ENCODE measurements at regions not wholly inside any gene's neighbourhood (a gene's known extent, or its start where the extent isn't known, plus 50 kb on each side); places are given as distances from the start of the nearest gene placed in this dataset.
"Not testable (repeated sequence)": the region's sequence is repeated elsewhere in the genome, so short reads cannot be mapped to it uniquely, and the experiment has no call there.

GRCh38 chr2:18304849-18305248 lies 255.6 kb downstream of the RDH14 start:
- DNase-seq: no peak

DNA sequence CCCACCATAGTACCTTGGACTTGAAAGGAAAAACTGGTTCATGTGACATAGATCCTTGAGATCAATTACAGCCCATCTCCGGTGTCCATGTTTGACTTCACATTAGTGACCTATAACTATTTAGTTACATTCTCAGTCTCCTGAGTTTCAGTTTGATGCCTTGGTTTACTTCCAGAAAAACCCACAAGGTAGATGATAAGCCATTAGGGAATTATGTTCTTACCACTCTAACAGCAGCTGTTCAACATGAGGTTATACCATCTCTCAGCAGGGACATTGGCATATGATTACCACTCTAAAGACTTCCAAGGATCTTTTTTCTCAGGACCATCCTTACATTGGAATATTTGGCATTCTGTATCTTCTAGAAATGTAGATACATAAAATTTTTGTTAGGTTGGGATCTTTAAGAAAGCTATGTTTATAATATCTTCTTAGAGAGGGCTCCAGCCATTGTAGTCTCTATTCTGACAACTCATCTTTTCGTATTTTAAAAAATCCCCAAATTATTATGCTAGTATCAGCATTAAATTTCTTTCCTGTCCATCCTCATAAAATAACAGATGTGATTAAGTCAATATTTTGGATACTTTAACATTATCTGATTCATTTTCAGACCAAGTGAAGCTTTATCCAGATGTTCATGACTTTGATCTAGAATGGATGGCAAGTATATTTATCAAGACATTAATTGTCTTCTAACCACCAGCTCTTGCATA lies 258.9 kb downstream of the RDH14 start:
- DNase-seq: no peak

GRCh38 chr2:18299423-18300212 lies 260.8 kb downstream of the RDH14 start:
- DNase-seq: no peak

DNA sequence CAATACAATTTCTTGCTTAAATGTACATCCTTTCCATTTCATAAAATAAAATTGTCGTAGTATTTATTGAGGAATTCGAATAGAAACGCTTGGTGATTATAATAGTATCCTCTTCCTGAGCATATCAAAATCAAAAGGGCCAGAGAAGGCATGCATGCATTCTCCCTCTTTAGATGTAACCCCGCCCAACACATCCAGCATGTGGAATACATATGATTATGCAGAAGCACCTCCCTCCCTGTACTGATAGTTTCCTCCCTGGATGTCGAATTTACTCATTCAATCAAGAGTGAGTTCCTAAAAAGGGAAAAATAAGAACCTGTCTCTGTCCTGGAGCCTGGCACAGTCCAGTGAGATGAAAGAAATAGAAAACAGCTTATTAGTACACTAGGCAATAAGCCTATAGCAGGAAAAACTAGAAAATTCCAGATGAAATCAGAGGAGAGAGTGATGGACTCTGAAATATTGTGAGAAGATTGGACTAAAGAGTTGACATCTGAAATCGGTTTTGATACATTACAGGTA lies 262.9 kb downstream of the RDH14 start:
- no peak for DNase-seq

DNA sequence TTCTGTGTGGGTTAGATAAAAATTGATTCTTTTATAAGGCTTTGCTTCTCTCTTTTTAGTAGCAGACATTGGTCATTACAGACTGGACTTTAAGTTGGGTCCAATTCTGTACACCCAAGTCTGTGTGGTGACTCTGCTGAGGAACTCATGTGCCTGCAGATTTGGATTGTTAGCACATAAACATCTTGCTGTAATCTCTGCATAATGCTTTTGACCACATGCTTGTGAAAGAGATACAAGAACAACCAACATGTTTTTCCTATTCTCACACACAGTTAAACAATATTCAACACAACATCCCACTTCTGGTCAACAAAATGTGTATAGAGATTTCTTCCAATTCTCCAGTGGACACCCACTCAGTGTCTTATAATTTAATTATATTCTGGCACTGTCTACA lies 270.1 kb downstream of the RDH14 start:
- no peak for DNase-seq

GRCh38 chr2:18286897-18287296 lies 273.6 kb downstream of the RDH14 start:
- DNase-seq: no peak

- no peak for DNase-seq
These were observed 276.1 kb downstream of the RDH14 start for GRCh38 chr2:18284331-18284730.

- no peak for DNase-seq
These were observed 278.4 kb downstream of the RDH14 start for GRCh38 chr2:18282026-18282425.

DNA sequence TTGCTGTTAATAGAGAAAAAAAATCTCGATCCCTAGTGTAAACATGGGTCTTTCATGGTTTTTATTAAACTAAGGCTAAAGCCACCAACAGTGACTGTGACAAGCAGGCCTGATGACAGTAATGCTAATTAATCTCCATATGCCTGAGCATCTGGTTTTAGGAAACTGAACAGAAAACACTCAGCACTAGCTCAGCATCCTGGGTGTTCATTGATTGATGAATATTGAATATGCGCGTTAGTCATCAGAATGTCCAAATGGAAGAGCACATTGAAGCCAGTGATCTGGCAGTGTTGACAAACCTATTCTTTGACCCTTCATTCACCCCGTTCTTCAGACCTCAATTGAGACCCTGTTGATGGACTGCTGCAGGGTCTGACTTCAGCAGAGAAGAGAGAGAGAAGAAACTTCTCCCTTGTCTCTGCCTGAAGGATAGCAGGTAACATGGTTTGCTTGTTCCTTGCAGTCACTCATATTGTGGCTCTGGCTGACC lies 283.8 kb downstream of the RDH14 start:
- no peak for DNase-seq

DNA sequence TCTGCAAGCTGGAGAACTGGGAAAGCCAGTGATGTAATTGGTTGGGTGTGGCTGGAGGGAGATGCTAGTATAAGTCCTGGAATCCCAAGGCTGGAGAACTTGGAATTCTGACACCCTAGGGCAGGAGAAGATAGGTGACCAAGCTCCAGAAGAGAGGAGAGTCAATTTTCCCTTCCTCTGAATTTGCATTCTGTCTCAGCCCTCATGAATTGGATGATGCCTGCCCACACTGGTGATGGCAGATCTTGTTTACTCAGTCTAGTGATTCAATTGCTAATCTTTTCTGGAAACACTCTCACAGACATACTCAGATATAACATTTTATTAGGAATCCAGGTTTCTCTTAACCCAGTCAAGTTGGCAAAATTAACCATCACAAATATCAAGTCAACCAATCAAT lies 287.2 kb downstream of the RDH14 start:
- no peak for DNase-seq

DNA sequence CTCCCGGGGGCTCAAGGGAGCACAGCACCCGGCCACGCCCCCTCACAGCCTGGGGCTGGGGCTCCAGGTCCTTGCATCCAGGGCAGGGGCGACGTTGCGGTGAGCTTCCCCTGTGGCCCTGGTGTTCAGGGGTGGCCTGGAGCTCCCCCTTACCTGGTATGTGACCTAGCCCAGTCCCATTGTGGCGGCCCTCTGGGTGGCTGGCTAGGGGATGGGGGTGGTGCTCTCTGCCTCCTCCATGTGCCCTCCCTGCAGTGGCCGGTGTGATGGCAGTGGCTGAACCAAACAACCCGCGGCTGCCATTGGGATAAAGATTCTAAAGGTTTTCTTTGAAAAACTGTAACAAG lies 288.3 kb downstream of the RDH14 start:
- no peak for DNase-seq

DNA sequence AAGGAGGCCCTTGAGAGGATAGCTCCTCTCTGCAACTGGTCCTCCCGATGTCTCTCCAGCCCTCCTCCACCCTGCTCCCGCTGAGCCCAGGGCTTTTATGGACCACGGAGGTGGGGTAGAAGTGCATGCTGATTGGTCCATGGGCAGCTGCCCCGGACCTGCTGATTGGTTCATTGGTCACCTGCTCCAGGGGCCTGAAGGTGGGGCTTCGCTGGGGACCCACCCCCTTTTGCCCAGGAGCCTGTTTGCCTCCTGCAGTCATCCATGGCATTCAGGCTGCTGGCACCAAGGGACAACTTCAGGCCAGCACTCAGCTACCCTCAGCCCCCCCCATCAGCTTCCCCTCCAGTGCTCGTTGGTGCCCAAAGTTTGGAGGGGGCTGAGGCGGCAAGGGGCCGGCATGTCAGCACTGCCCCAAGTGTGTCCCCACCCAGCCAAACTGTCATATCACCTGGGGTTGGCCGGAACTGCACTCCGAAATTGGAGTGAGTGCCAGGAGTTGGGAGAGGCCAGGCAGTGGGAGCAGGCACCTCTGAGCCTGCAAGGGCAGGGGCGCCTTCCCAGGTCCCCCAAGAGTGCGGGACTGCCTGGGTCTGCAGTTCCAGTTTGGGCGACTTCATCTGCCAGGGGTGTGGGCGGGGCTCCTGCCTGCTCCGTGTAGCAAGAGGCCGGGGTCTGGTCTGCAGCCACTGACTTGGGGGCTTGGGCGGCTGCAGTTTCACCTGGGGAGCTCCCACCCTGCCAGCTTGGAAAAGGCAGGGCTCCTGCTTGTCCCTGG lies 288.9 kb downstream of the RDH14 start:
- no peak for DNase-seq

GRCh38 chr2:18268400-18268799 lies 292.1 kb downstream of the RDH14 start:
- no peak for DNase-seq

- DNase-seq: no peak
These were observed 293.0 kb downstream of the RDH14 start for GRCh38 chr2:18267501-18267900.

GRCh38 chr2:18266699-18267098 lies 293.8 kb downstream of the RDH14 start:
- DNase-seq: not testable (repeated sequence)

GRCh38 chr2:18265614-18266586 lies 294.6 kb downstream of the RDH14 start:
- no peak for DNase-seq

- DNase-seq: no peak
These were observed 297.9 kb downstream of the RDH14 start for GRCh38 chr2:18262601-18263000.

- no peak for DNase-seq
These were observed 306.7 kb downstream of the RDH14 start for GRCh38 chr2:18253686-18254197.

DNA sequence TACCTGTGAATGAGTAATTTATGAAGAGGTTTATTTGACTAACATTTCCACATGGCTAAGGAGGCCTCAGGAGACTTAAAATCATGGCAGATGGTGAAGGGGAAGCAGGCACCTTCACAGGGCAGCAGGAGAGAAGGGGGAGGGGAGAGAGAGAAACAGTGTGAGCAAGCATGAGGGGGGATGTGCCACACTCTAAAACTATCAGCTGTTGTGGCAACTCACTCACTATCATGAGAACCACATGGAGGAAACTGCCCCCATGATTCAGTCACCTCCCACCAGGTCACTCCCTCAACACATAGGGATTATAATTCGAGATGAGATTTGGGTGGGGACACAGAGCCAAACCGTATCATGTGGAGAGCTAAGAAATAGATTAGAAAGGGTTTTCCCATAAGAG lies 309.0 kb downstream of the RDH14 start:
- DNase-seq: no peak

- DNase-seq: no peak
These were observed 313.0 kb downstream of the RDH14 start for GRCh38 chr2:18247282-18248110.

DNA sequence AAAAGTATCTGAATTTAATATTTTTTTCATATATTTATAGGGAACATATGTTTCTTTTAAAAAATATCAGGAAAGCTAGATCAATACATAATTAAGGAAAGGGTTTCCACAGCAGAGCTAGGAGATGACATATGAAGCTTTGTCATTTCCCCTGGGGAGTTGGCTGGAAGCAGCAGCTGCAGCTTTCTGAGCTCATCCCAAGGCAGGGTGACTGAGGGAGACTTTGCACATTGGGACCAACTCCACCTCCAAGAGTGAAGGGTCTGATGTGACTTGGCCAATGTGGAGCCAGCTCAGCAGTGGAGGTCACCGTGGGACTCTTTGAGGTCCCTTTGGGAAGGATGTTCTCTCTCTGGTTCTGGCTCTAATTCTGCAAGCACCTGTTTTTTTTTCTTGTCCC lies 315.1 kb downstream of the RDH14 start:
- DNase-seq: no peak
